ENCODE measurements at regions not wholly inside any gene's neighbourhood (a gene's known extent, or its start where the extent isn't known, plus 50 kb on each side); places are given as distances from the start of the nearest gene placed in this dataset.
"Not testable (repeated sequence)": the region's sequence is repeated elsewhere in the genome, so short reads cannot be mapped to it uniquely, and the experiment has no call there.

- H3K4me1 Mint-ChIP-seq (ENCODE audit: low read depth), result no peaks in the 10 kb centered on the region
- no peak for TF ChIP-seq CTCF (IDR thresholded peaks at IDR 0.05)
- no peaks in the 10 kb centered on the region for H3K27me3 Mint-ChIP-seq (ENCODE audit: insufficient read depth)
These were observed 294.7 kb downstream of the FRK start for GRCh38 chr6:115765966-115766365.

GRCh38 chr6:115759051-115759450, 301.6 kb downstream of the FRK start:
- Mint-ChIP-seq H3K4me1 (ENCODE audit: low read depth) (no peaks in the 10 kb centered on the region), H3K27me3 (ENCODE audit: insufficient read depth) (no peaks in the 10 kb centered on the region), H3K9me3 (peaks cover 50% of the 10 kb centered on the region), H3K4me3 (no peak overlapping the region), H3K27ac (no peak overlapping the region), H3K36me3 (ENCODE audit: low read depth) (no peaks in the 10 kb centered on the region)
- DNase-seq, result no peak
- TF ChIP-seq CTCF (IDR thresholded peaks at IDR 0.05), result no peak

More at GRCh38 chr6:115765966-115766365, 294.7 kb downstream of the FRK start:
- Mint-ChIP-seq H3K27ac (no peak overlapping the region), H3K4me3 (no peak overlapping the region), H3K9me3 (peaks cover 25% of the 10 kb centered on the region), H3K36me3 (ENCODE audit: low read depth) (no peaks in the 10 kb centered on the region)
- no peak for DNase-seq

GRCh38 chr6:115753446-115753845, 307.2 kb downstream of the FRK start:
- Mint-ChIP-seq H3K27me3 (ENCODE audit: insufficient read depth) (peaks cover 1% of the 10 kb centered on the region; the same call in 1 of the 2 replicates), H3K4me1 (ENCODE audit: low read depth) (no peaks in the 10 kb centered on the region), H3K9me3 (peaks cover 40% of the 10 kb centered on the region), H3K27ac (no peak overlapping the region), H3K36me3 (ENCODE audit: low read depth) (no peaks in the 10 kb centered on the region), H3K4me3 (no peak overlapping the region)
- TF ChIP-seq CTCF (IDR thresholded peaks at IDR 0.05), result no peak
- DNase-seq, result no peak

GRCh38 chr6:115750946-115751345, 309.7 kb downstream of the FRK start:
- no peak for DNase-seq
- no peaks in the 10 kb centered on the region for H3K4me1 Mint-ChIP-seq (ENCODE audit: low read depth)

GRCh38 chr6:115750292-115750691, 310.4 kb downstream of the FRK start:
- no peaks in the 10 kb centered on the region for H3K36me3 Mint-ChIP-seq (ENCODE audit: low read depth)
- H3K9me3 Mint-ChIP-seq, result peaks cover 18% of the 10 kb centered on the region
- DNase-seq, result no peak
- no peak for TF ChIP-seq CTCF (IDR thresholded peaks at IDR 0.05)
- H3K4me1 Mint-ChIP-seq (ENCODE audit: low read depth), result no peaks in the 10 kb centered on the region
- H3K27ac Mint-ChIP-seq, result no peak overlapping the region
- H3K27me3 Mint-ChIP-seq (ENCODE audit: insufficient read depth), result peaks cover 1% of the 10 kb centered on the region; the same call in 1 of the 2 replicates
- no peak overlapping the region for H3K4me3 Mint-ChIP-seq

More at GRCh38 chr6:115750946-115751345, 309.7 kb downstream of the FRK start:
- no peak overlapping the region for H3K27ac Mint-ChIP-seq
- no peak overlapping the region for H3K4me3 Mint-ChIP-seq
- H3K27me3 Mint-ChIP-seq (ENCODE audit: insufficient read depth), result peaks cover 1% of the 10 kb centered on the region; the same call in 1 of the 2 replicates
- peaks cover 25% of the 10 kb centered on the region for H3K9me3 Mint-ChIP-seq
- H3K36me3 Mint-ChIP-seq (ENCODE audit: low read depth), result no peaks in the 10 kb centered on the region
- TF ChIP-seq CTCF (IDR thresholded peaks at IDR 0.05), result no peak

- no peak for TF ChIP-seq CTCF (IDR thresholded peaks at IDR 0.05)
- H3K36me3 Mint-ChIP-seq (ENCODE audit: low read depth), result no peaks in the 10 kb centered on the region
- DNase-seq, result no peak
These were observed 313.0 kb downstream of the FRK start for GRCh38 chr6:115747719-115748118.

GRCh38 chr6:115746583-115746982, 314.1 kb downstream of the FRK start:
- H3K4me1 Mint-ChIP-seq (ENCODE audit: low read depth); H3K27ac Mint-ChIP-seq; H3K27me3 Mint-ChIP-seq (ENCODE audit: insufficient read depth); H3K4me3 Mint-ChIP-seq; H3K36me3 Mint-ChIP-seq (ENCODE audit: low read depth); DNase-seq: not testable (repeated sequence)
- peaks cover 25% of the 10 kb centered on the region for H3K9me3 Mint-ChIP-seq

More at GRCh38 chr6:115747719-115748118, 313.0 kb downstream of the FRK start:
- Mint-ChIP-seq H3K9me3 (peaks cover 18% of the 10 kb centered on the region), H3K27ac (no peak overlapping the region), H3K27me3 (ENCODE audit: insufficient read depth) (peaks cover 1% of the 10 kb centered on the region; the same call in 1 of the 2 replicates), H3K4me3 (no peak overlapping the region), H3K4me1 (ENCODE audit: low read depth) (no peaks in the 10 kb centered on the region)

All from HFFc6 (cell line).